GM19452 (cell line): ENCODE measurements at regions not wholly inside any gene's neighbourhood (a gene's known extent, or its start where the extent isn't known, plus 50 kb on each side); places are given as distances from the start of the nearest gene placed in this dataset.
"Not testable (repeated sequence)": the region's sequence is repeated elsewhere in the genome, so short reads cannot be mapped to it uniquely, and the experiment has no call there.

Experiments used
- ATAC-seq: cut with Tn5 transposase; IDR thresholded peaks from one replicate; pipeline ENCODE4 v1.9.1; 2021; ENCODE audit not compliant: unreplicated experiment

GRCh38 chrX:40530509-40530908 is 50.3 kb upstream of the ATP6AP2 start:
- ATAC-seq: no peak

DNA sequence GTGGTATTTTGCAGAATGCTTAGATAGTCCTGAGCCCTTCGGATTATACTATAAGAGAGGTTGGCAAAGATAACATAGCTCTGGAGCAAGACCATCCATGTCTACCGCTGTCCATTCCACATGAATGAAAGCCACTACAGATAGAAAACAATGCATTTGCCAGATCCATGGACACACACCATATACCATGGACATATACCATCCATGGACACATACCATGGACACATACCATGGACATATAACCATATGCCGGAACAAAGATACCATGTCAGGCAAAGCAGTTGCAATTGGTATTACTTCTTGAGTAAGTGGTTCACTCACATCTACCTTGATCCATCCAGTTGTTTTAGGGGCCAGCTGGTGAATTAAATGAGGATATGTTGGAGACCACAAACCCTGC is 53.2 kb upstream of the ATP6AP2 start:
- no peak for ATAC-seq

- ATAC-seq: no peak
Observed at GRCh38 chrX:40526412-40526811, 54.4 kb upstream of the ATP6AP2 start.

- not testable (repeated sequence) for ATAC-seq
Observed at GRCh38 chrX:40525901-40526300, 54.9 kb upstream of the ATP6AP2 start.

- no peak for ATAC-seq
Observed at GRCh38 chrX:40524423-40524822, 56.3 kb upstream of the ATP6AP2 start.

DNA sequence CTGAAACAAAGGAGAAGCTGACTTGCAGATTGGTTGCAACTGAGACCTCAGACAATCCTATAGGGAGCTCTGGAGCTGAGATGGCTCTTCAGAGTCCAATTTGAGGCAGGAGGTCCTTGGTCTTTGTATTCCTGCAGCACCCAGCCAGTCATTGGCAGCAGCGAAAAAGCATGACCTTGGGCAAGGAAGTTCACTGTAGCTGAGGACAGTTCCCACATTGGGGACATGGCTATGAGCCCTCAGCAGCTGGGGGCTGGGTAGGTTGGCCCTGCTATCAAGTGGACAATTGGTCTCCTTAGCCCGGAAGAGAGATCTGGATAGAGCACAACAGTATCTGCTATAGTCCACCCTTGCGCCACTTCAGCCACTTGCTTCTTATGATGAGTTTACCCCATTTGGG is 56.9 kb upstream of the ATP6AP2 start:
- no peak for ATAC-seq

DNA sequence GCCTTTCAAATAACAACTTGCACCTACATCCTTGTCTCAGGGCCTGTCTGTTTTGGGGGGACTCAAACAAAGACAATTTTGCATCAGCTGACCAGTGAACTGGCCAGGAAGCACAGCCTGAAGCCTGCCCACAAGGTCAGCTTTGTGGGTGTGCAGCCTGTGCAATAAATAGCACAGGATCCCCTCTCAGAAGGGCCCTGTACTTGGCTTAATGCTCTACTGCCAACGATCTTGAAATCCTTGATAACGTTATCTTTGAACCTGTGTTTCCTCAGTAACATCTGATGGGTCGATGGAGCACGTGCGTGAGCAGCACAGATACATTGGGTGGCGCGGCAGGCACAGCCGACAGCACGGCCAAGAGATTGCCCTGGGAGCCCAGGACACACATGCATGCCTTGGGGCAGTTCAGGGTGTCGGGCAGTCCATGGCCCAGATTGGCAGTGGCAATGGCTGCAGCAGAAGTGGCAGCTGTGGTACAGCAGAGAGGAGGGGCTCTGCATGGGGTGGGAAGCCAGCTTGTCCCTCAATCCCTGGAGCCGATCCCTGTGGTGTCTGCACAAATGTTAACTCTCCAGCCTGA is 58.8 kb upstream of the ATP6AP2 start:
- ATAC-seq: no peak

GRCh38 chrX:40514376-40514775 is 66.4 kb upstream of the ATP6AP2 start:
- no peak for ATAC-seq

- no peak for ATAC-seq
Observed at GRCh38 chrX:40513835-40514234, 66.9 kb upstream of the ATP6AP2 start.

- ATAC-seq: no peak
Observed at GRCh38 chrX:40513012-40513411, 67.8 kb upstream of the ATP6AP2 start.

DNA sequence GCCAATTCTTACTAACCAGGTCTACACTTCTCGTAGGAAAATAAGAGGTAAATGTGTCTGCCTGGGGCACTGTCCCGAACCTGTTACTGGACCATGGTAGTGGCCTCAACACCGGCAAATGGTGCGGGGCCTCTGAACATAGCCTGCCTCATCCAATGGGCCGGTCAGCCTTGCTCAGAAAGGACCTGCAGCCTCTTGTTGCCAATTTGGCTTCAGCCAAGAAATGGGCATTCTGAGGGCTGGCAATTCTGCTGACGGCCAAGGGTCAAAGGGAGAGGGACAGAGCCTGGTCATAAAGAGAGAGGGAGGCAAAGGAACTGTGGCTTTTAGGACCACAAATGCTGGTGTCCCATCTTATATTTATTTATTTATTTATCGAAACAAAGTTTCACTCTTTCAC is 69.5 kb upstream of the ATP6AP2 start:
- no peak for ATAC-seq

- no peak for ATAC-seq
Observed at GRCh38 chrX:40508560-40508959, 72.2 kb upstream of the ATP6AP2 start.

DNA sequence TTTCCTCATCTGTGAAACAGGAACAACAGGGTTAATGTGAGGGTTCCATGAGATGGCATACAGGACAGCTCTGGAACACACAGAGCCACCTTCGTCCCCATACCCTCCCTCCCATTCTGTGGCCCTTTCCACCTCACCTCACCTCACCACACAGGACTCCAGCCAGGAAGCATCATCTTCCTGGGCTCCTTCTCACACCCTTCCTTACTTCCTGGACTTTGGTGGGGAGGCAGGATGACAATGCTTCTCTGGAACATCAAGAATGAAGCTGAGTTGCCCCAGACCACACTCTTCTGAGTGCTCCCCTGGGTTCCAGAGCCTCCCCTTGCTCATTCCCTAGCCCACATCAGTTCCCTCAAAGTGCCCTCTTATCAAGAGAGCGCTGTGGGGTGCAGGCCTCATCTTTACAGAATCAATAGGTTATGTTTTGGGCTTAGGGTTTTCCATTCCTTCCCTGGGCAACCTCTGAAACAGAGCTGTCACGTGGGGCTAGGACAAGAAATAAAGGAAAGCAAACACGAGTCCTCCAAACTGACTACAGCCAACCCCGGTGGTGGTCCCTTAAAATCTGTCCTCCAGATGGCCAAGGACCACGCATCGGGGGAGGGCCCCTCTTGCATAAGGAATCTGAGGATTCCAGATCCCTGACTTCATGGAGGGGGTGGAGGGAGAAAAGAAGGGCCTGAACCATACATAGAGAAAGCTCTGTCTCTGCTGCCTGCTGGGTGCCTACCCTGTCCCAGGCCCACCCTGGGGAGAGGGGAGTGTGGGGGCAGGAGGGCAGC is 74.4 kb upstream of the ATP6AP2 start:
- ATAC-seq: no peak

GRCh38 chrX:40504801-40505605 is 75.8 kb upstream of the ATP6AP2 start:
- no peak for ATAC-seq

- no peak for ATAC-seq
Observed at GRCh38 chrX:40503094-40503493, 77.7 kb upstream of the ATP6AP2 start.

- no peak for ATAC-seq
Observed at GRCh38 chrX:40502688-40503087, 78.1 kb upstream of the ATP6AP2 start.

GRCh38 chrX:40501164-40501855 is 79.5 kb upstream of the ATP6AP2 start:
- ATAC-seq: no peak

GRCh38 chrX:40496728-40497127 is 84.0 kb upstream of the ATP6AP2 start:
- no peak for ATAC-seq

- no peak for ATAC-seq
Observed at GRCh38 chrX:40495659-40496058, 85.1 kb upstream of the ATP6AP2 start.

GRCh38 chrX:40494005-40494404 is 86.8 kb upstream of the ATP6AP2 start:
- ATAC-seq: no peak

DNA sequence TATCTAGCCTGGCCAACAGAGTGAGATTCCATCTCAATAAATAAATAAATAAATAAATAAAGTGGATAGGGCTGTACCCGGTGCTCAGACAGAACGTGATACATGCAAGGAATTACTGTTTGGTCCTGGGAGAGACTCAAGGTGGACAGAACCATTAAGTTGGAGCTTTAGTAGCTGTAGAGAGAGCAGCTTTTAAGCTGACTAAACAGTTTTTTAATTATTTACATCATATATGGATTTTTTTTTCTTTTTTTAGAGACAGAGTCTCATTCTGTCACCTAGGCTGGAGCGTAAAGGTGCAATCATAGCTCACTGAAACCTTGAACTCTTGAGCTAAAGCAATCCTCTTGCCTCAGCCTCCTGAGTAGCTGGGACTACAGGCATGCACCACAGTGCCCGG is 92.5 kb upstream of the ATP6AP2 start:
- ATAC-seq: no peak
